Dendritic cell treated with granulocyte-macrophage colony-stimulating factor and Interleukin-4, amounts not matched to agents 40 ng/mL and 50 ng/mL, for 4 days (primary cell): ENCODE measurements at regions not wholly inside any gene's neighbourhood (a gene's known extent, or its start where the extent isn't known, plus 50 kb on each side); places are given as distances from the start of the nearest gene placed in this dataset.

Experiments used
- H3K27ac Mint-ChIP-seq: one replicate; pipeline ENCODE4 v1.8.0; 2022; ENCODE audit warnings: mild to moderate bottlenecking, mixed read lengths
- H3K27me3 Mint-ChIP-seq: one replicate; pipeline ENCODE4 v1.8.0; 2022; ENCODE audit warnings: mild to moderate bottlenecking, mixed read lengths
- H3K36me3 Mint-ChIP-seq: one replicate; pipeline ENCODE4 v1.8.0; 2022; ENCODE audit warnings: low read depth, mixed read lengths
- H3K4me1 Mint-ChIP-seq: one replicate; pipeline ENCODE4 v1.8.0; 2022; ENCODE audit warnings: low read depth, mixed read lengths
- H3K4me3 Mint-ChIP-seq: one replicate; pipeline ENCODE4 v1.8.0; 2022; ENCODE audit warnings: mild to moderate bottlenecking, moderate library complexity, mixed read lengths
- H3K9me3 Mint-ChIP-seq: one replicate; pipeline ENCODE4 v1.8.0; 2022; ENCODE audit warnings: mixed read lengths
- intact Hi-C: fragments of 100-400 bp; cut with micrococcal nuclease; formaldehyde crosslinking; loops from one replicate; pipeline ENCODE4 v1.15.0; 2022

DNA sequence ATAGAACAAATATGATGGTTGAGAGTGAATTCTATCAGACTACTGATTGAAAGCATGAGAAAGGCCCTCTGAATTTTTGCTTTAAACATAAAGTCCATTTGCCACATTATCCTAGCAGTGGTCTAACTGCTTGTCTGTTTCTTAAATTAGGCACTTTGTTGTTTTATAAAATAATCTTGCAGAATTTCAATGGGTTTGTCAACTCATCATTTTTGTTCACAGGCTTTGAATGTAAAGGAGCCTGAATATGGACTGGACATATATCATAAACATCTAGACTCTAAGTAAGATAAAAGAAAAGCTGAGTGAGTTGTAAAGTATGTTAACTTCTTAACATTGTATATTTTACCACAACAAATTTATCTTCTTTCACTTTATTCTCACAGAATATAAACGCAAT is 845.9 kb downstream of the SUCLG1 start:
- Mint-ChIP-seq H3K36me3 (no peaks in the 10 kb centered on the region), H3K9me3 (peaks cover 9% of the 10 kb centered on the region), H3K4me3 (no peak overlapping the region), H3K27ac (no peak overlapping the region), H3K4me1 (no peaks in the 10 kb centered on the region), H3K27me3 (no peaks in the 10 kb centered on the region)
- intact Hi-C loops = no loop called here

DNA sequence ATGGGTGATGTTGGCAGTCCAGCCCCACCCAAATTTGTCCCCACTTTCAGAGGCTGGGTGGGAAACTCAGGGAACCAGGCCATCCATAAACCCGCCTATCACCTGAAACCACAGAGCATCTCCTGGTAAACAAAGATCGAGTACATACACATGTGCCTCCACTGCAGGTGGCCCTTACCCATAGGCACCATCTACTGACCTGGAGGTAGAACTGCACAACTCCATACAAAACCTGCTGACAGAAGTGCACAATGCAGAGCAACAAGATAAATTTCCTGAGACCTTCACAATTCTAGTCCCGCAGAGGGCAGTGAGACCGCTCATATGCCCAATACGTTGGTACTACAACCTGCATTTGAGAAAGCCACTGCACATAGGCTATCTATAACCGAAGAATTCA is 856.3 kb downstream of the SUCLG1 start:
- no peaks in the 10 kb centered on the region for H3K36me3 Mint-ChIP-seq
- H3K4me1 Mint-ChIP-seq = no peaks in the 10 kb centered on the region
- peaks cover 12% of the 10 kb centered on the region for H3K9me3 Mint-ChIP-seq
- no peak overlapping the region for H3K4me3 Mint-ChIP-seq
- H3K27me3 Mint-ChIP-seq = no peaks in the 10 kb centered on the region
- intact Hi-C loops = no loop called here
- H3K27ac Mint-ChIP-seq = no peak overlapping the region

DNA sequence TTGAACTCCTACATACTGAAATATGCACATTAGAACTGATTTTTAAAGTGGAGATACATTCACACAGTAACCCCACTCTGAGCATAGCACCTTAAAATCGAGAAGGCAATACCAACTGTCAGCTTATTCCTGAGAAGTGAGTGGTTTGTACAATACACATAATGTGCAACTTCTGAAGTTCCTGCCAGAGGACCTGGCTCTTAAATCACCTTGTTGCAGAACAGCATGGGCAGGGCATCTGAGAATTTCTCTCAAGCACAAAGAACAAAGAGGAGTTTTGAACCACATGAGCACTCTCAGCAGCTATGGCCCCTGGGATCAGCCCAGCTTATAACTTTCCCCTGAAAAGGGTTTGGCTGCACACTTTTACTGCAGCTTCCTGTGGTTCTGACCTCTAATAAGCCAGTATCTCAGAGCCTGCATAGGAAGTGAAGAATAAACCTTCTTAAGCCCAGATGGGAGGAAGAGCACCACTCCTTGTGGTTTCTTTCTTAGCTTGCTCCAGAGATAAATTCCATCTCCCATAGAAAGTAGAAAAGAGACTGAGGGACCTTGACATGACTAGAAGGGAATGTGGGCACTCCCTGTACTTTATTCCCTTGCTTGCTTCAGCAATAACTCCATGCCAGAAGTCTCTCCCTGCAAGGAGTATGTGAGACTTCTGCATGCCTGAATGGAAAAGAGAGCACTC is 862.3 kb downstream of the SUCLG1 start:
- no peak overlapping the region for H3K27ac Mint-ChIP-seq
- H3K27me3 Mint-ChIP-seq = no peaks in the 10 kb centered on the region
- peaks cover 18% of the 10 kb centered on the region for H3K9me3 Mint-ChIP-seq
- H3K4me3 Mint-ChIP-seq = no peak overlapping the region
- no peaks in the 10 kb centered on the region for H3K36me3 Mint-ChIP-seq
- no peaks in the 10 kb centered on the region for H3K4me1 Mint-ChIP-seq
- intact Hi-C loops = no loop called here

DNA sequence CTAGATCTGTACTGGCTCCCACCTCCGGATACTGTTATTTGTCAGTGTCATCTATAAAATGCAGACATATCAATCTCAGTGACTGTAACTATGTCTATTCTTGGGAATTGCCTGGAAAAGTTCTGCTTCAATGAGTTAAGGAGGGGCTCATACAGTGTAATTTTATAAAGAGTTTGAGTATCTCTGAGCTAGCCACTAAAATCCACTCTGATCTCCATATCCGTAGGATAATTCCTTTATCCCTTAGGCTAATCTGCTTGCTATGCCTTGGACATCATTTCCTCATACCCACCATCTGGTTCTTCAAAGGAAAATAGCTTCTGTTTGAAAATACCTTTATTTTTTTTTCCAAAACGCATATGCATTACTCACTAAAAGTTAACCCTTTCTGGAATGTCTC is 863.2 kb downstream of the SUCLG1 start:
- Mint-ChIP-seq H3K9me3 (peaks cover 18% of the 10 kb centered on the region), H3K36me3 (no peaks in the 10 kb centered on the region), H3K27ac (no peak overlapping the region), H3K4me1 (no peaks in the 10 kb centered on the region), H3K4me3 (no peak overlapping the region), H3K27me3 (no peaks in the 10 kb centered on the region)
- intact Hi-C loops = no loop called here

DNA sequence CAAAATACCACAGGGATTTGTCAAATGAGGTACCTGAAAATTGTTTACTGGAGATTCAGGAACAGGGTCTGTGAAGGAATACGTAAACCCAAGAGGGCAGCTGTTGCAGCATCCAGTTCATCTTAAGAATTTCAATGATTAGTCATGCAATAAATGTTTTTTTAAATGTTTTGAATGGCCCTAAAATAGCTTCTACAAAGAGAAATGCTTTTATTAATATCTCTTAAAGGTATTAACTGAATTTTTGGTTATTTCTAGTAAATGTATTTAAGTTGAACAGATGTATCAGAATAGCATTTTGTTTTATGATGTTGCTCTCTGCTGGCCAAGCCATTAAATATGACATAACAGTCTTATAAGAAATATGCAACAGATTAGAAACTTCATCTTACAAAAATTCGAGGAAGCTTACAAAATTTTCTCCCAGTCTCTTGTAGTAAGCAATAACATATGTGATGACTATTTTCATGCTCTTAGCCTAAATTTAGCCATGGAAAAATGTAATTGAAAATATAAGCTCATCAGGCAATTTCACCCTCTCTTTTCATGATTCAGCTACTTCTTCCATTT is 863.9 kb downstream of the SUCLG1 start:
- H3K9me3 Mint-ChIP-seq = peaks cover 17% of the 10 kb centered on the region
- H3K4me1 Mint-ChIP-seq = no peaks in the 10 kb centered on the region
- H3K36me3 Mint-ChIP-seq = no peaks in the 10 kb centered on the region
- no peak overlapping the region for H3K4me3 Mint-ChIP-seq
- H3K27ac Mint-ChIP-seq = no peak overlapping the region
- intact Hi-C loops = no loop called here
- H3K27me3 Mint-ChIP-seq = no peaks in the 10 kb centered on the region

DNA sequence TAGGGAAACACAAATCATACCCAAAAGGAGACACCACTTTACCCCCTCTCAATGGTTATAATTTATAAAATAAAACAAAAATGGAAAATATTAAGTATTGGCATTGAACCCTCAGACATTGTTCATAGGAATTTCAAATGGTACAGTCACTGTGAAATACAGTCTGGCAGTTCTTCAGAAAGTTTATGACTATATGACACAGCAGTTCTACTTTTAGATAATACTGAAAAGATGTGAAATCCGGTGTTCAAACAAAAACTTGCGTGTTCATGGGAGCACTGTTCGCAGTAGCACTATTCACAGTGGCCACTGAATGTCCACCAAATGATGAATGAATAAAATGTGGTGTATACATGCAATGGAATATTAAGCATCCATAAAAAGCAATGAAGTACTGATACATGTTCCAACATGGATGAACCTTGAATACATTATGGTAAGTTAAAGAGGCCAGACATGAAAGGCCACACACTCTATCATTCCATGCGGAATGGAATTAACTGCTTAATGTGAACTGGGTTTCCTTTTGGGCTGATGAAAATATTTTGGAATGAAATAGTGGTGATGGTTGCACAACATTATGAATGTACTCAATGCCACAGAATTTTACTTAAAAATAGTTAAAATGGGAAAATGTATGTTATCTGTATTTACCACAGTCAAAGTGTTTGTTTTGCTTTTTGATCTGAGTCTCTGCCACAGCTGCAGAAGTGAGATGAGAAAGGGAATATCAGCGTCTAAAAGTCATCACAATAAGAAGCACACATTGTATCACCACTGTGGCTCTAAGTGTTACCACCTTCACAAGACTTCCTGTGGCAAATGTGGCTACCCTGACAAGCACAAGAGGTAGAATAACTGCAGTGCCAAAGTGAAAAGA is 864.6 kb downstream of the SUCLG1 start:
- intact Hi-C loops = no loop called here
- Mint-ChIP-seq H3K27ac (no peak overlapping the region), H3K9me3 (peaks cover 9% of the 10 kb centered on the region), H3K36me3 (no peaks in the 10 kb centered on the region), H3K27me3 (no peaks in the 10 kb centered on the region), H3K4me1 (no peaks in the 10 kb centered on the region), H3K4me3 (no peak overlapping the region)

DNA sequence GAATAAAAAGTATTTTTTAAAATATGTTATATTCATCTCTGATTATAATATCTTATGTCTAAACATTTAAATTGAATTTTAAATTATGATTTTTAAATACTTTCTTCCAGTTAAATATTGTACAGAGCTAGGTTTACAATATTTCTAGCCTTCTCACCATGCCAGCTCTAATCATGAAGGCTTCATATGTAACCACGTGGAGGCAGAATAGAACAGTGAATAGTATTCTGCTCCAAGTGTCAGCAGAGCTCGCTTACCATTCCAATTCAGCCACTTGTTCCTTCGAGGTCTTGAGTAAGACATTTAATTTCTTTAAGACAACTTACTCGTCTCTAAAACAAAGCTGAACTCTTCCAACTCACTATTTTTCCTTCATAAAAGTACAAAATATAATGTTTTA is 871.8 kb downstream of the SUCLG1 start:
- Mint-ChIP-seq H3K4me1 (no peaks in the 10 kb centered on the region), H3K36me3 (no peaks in the 10 kb centered on the region), H3K4me3 (no peak overlapping the region), H3K27ac (no peak overlapping the region), H3K27me3 (no peaks in the 10 kb centered on the region), H3K9me3 (peaks cover 18% of the 10 kb centered on the region)
- intact Hi-C loops = no loop called here

DNA sequence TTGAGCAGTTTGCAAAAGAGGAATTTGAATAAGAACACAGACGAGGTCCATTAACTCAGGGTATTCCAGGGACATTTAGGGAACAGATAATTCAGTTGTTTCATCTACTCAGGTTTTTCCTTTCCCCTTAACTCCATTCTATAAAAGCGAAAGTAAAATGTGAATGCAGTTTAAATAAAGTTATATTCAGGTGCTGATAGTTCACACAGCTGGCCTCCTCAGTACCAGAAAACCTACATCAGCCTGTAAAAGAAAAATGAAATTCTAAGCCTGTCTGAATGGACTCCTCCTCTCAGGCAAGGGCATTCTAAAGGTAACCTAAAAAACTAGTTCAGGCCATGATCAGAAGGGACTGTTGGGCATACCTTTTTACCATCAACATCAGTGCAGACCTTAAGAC is 873.8 kb downstream of the SUCLG1 start:
- no peak overlapping the region for H3K27ac Mint-ChIP-seq
- H3K9me3 Mint-ChIP-seq = peaks cover 18% of the 10 kb centered on the region
- H3K27me3 Mint-ChIP-seq = no peaks in the 10 kb centered on the region
- no peaks in the 10 kb centered on the region for H3K36me3 Mint-ChIP-seq
- intact Hi-C loops = no loop called here
- no peak overlapping the region for H3K4me3 Mint-ChIP-seq
- H3K4me1 Mint-ChIP-seq = no peaks in the 10 kb centered on the region

DNA sequence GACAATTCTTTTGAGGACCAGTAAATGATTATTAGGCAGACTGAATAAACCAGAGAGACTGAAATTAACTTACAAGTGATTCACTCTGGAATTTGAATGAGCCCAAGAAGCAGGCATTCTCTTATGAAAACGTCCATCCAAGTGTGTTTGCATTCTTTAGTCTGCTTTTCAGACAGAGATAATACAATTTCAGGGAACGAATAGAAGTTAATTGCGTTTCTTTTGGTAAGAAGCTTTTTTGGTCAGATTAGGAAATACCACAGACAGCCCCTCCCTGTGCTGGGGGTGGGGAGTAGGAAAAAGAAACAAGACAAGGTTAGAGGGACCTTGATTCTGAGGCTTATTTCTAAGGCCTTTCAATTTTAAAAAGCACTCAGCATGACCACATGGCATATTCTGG is 874.4 kb downstream of the SUCLG1 start:
- intact Hi-C loops = no loop called here
- H3K36me3 Mint-ChIP-seq = no peaks in the 10 kb centered on the region
- H3K27me3 Mint-ChIP-seq = no peaks in the 10 kb centered on the region
- H3K9me3 Mint-ChIP-seq = peaks cover 18% of the 10 kb centered on the region
- no peak overlapping the region for H3K4me3 Mint-ChIP-seq
- no peak overlapping the region for H3K27ac Mint-ChIP-seq
- no peaks in the 10 kb centered on the region for H3K4me1 Mint-ChIP-seq

DNA sequence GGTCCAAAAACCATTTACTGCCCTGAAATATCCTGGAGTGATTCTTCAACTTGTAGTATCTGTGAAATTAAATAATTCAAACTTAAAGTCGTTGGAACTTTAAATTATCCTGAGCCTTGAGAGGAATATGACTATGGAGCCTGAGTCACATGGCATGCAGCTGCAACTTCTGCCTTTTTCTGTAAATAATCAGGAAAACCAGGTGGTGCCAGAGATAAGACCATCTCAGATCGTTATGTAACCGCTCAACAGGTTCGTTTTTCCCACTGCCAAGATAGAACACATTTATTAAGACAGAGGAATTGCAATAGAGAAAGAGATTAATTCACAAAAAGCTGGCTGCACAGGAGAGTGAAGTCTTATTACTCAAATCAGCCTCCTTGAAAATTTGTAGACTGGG is 876.5 kb downstream of the SUCLG1 start:
- Mint-ChIP-seq H3K36me3 (no peaks in the 10 kb centered on the region), H3K4me3 (no peak overlapping the region), H3K27ac (no peak overlapping the region), H3K9me3 (peaks cover 8% of the 10 kb centered on the region), H3K4me1 (no peaks in the 10 kb centered on the region), H3K27me3 (no peaks in the 10 kb centered on the region)
- intact Hi-C loops = no loop called here

DNA sequence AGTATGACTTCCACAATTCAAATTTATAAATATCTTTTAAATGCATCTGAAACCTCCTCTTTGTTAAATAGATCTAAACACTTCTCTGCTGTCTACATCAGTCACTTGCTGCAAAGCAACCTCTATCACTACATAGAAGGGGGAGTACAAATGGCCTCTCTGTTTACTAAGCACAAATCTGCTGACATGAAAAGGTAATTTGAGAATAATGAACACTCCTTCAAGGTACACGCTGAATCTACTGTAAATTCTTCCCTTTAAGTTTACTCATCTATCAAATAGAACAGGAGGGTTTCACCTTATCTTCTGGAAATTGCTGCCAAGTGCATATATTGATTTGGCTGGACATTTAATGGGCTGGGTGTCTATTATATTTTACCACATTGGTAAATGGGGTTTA is 879.6 kb downstream of the SUCLG1 start:
- no peaks in the 10 kb centered on the region for H3K27me3 Mint-ChIP-seq
- no peaks in the 10 kb centered on the region for H3K4me1 Mint-ChIP-seq
- intact Hi-C loops = no loop called here
- H3K4me3 Mint-ChIP-seq = no peak overlapping the region
- no peaks in the 10 kb centered on the region for H3K36me3 Mint-ChIP-seq
- no peaks in the 10 kb centered on the region for H3K9me3 Mint-ChIP-seq
- no peak overlapping the region for H3K27ac Mint-ChIP-seq

DNA sequence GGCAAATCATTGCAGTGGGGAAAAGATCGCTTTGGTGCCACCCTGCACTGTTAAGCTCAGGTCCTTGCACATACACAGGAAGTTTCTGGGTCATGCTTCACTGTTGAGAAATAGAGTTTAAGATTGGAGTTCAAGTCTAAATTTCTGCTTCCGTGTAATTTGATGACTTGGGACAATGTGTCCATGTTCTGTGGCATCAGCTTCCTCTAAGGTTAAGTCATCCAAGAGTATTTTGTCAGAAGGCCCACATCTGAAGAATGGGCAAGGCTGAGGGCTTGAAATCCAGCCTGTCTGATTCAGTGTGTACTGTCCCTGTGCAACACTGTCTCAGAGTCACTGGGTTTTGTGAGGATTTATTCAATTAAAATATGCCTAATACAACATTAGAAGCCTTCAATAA is 880.7 kb downstream of the SUCLG1 start:
- H3K9me3 Mint-ChIP-seq = no peaks in the 10 kb centered on the region
- no peaks in the 10 kb centered on the region for H3K4me1 Mint-ChIP-seq
- no peaks in the 10 kb centered on the region for H3K36me3 Mint-ChIP-seq
- no peaks in the 10 kb centered on the region for H3K27me3 Mint-ChIP-seq
- H3K27ac Mint-ChIP-seq = no peak overlapping the region
- H3K4me3 Mint-ChIP-seq = no peak overlapping the region
- intact Hi-C loops = no loop called here

DNA sequence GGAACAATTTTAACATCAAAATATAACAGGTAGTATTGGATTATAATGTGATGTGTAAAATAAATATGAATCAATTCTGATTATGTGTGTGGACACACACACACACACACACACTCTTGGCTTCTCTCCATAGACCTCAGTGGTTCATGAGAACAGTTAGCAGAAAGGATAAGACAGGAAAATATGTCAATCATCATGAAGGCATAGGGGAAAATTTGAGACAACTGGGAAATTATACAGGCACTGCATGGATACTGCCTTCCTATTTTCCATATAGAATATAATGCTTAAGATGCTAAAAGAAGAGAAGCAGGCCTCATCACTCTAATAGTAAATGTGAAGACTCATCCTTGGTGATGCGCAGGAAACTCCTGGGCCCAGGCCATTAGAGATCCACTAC is 884.5 kb downstream of the SUCLG1 start:
- Mint-ChIP-seq H3K27me3 (no peaks in the 10 kb centered on the region), H3K4me3 (no peak overlapping the region), H3K9me3 (no peaks in the 10 kb centered on the region), H3K27ac (no peak overlapping the region), H3K4me1 (no peaks in the 10 kb centered on the region), H3K36me3 (no peaks in the 10 kb centered on the region)
- intact Hi-C loops = no loop called here

DNA sequence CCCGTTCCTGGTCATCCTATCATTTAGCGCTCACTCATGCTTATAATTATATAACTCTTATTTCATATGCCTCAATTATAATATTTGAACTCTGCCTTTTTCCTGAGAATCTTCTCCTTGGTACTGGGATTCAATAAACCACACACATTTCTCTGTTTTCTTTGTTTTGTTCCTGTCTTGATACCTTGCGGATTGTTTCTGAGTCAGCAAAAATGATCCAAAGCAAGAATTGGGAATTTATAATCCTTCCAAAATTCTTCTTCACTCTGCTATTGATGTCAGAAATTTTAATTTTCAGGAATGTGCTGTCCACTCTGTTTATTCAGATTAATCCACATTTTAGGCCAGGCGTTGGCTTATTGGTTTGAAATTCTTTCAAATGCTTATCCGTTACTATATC is 886.0 kb downstream of the SUCLG1 start:
- intact Hi-C loops = no loop called here
- H3K4me3 Mint-ChIP-seq = no peak overlapping the region
- H3K27me3 Mint-ChIP-seq = no peaks in the 10 kb centered on the region
- H3K27ac Mint-ChIP-seq = no peak overlapping the region
- H3K9me3 Mint-ChIP-seq = peaks cover 9% of the 10 kb centered on the region
- H3K4me1 Mint-ChIP-seq = no peaks in the 10 kb centered on the region
- no peaks in the 10 kb centered on the region for H3K36me3 Mint-ChIP-seq
